Left ventricle myocardium superior (tissue), 1 donor: ENCODE measurements at regions not wholly inside any gene's neighbourhood (a gene's known extent, or its start where the extent isn't known, plus 50 kb on each side); places are given as distances from the start of the nearest gene placed in this dataset.
"Not testable (repeated sequence)": the region's sequence is repeated elsewhere in the genome, so short reads cannot be mapped to it uniquely, and the experiment has no call there.

Experiments
- ATAC-seq: fragments of 200-7000 bp; cut with Tn5 transposase; one replicate; pipeline ENCODE4 v1.9.1; 2020; ENCODE audit warnings: mild to moderate bottlenecking, moderate library complexity
- DNase-seq: peaks from one replicate; pipeline ENCODE4 v3.0.0-alpha.2; 2020
- intact Hi-C: fragments of 100-400 bp; cut with micrococcal nuclease; formaldehyde crosslinking; loops from one replicate; pipeline ENCODE4 v1.11.0; 2022
- donor health status: DM: no; HTN: yes; CAD: no; lungs with severe emphysema.

DNA sequence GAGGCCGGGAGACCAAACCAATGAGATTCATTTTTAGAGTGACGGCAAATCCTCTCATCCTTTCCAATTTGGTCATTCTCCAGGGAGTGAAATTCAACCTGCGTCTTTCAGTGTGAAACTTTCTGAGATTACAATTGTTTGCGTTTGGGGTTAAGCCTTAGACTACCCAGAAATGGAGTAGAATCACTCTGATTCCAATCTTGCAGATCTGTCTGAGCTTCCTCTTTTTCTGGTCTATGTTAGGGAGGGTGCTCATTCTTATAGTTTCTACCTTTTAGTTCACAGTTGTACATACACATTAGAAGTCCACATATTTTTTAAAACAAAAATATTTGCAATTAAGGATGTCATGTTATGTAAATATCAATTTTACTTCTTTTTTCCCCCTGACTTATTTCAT, 183.0 kb upstream of the PHACTR1 start:
- ATAC-seq (no peak), DNase-seq (no peak)
- intact Hi-C loops = no loop called here

- no peak for ATAC-seq
- intact Hi-C loops = no loop called here
- DNase-seq = no peak
These were observed 182.3 kb upstream of the PHACTR1 start for GRCh38 chr6:12534069-12534853.

DNA sequence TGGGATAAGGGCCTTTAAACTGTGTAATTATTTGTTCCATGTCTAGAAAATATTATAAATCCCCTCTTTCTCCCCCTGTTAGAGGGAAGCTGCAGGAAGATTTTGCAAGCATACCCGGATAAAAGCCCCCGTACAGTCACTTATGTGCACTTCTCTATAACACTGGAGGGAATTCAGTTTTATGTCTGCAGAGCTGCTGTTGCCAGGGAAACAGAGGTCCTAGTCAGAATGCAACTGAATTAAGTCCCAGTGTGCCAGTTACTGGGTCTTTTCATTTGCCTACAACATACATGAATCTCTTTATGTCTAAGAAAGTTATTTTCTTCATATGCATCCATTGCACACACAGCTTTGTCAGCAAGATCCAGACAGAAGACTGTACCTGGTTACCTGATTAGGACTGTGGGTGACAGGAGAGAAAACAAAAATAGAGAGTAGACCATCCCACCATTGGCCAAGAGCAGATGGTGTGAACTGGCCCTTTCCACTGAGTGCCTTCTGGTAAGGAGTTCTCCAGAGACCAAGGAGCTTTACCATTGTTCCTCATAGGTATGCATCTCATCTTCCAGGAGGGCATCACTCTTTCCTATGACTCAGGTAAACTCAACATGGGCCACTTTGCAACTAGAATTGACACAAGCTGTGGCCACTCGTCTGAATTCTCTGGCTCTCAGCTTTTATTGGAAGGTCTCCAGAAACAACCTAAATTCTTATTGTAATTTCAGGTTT, 180.8 kb upstream of the PHACTR1 start:
- intact Hi-C loops = no loop called here
- ATAC-seq (no peak), DNase-seq (no peak)

DNA sequence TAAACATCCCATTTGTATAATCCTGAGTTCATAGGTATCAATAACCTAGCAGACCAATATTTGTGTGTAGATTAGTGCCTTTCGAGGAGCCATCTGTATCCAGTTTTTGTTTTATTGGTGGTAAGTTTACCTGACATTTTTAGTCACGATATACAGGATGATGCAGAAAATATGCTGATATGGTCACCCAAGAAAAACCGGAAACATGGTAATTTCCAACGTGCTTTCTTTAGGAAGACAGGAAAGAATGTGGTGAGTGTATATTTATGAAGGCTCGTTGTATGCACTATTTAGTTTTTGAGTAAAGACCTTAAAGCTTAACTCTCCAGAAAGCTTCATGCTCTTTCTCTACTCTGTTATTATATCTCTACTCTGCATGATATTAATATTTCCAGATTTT, 180.2 kb upstream of the PHACTR1 start:
- no peak for ATAC-seq
- no peak for DNase-seq
- intact Hi-C loops = no loop called here

DNA sequence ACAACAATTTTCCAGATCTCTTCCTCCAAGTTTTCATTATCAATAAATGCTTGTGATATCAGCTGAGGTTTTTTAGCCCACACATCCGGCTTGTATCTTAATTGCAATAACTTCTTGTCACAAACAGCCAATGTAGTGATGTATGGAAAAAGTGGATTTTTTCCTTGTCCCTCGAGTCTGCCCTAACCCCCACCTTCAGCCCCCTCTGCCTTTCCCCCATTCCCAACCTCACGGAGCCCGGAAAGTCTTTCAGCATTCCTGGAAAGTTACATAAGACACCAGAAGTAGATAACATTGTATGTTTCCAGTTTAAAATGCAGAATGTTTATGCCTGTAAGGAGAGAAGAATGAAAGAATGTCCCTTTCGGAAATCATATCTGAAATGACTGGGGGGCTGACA, 179.2 kb upstream of the PHACTR1 start:
- no peak for ATAC-seq
- intact Hi-C loops = no loop called here
- no peak for DNase-seq

GRCh38 chr6:12538881-12539357, 177.6 kb upstream of the PHACTR1 start:
- DNase-seq (peak; percentile 38), ATAC-seq (peak; percentile 74)
- intact Hi-C loops = no loop called here

- intact Hi-C loops, ATAC-seq: not testable (repeated sequence)
These were observed 174.1 kb upstream of the PHACTR1 start for GRCh38 chr6:12542319-12543115.

GRCh38 chr6:12543953-12544352, 172.6 kb upstream of the PHACTR1 start:
- intact Hi-C loops = no loop called here
- no peak for ATAC-seq
- no peak for DNase-seq

More at GRCh38 chr6:12542319-12543115, 174.1 kb upstream of the PHACTR1 start:
- DNase-seq = not testable (repeated sequence)

GRCh38 chr6:12544821-12545565, 171.6 kb upstream of the PHACTR1 start:
- DNase-seq = no peak
- no peak for ATAC-seq

GRCh38 chr6:12545619-12546409, 170.8 kb upstream of the PHACTR1 start:
- peak; percentile 38 for ATAC-seq
- no peak for DNase-seq
- intact Hi-C loops = no loop called here

More at GRCh38 chr6:12544821-12545565, 171.6 kb upstream of the PHACTR1 start:
- intact Hi-C loops = no loop called here

GRCh38 chr6:12546410-12547002, 170.1 kb upstream of the PHACTR1 start:
- intact Hi-C loops = no loop called here
- ATAC-seq = peak; percentile 72

GRCh38 chr6:12548526-12548925, 168.0 kb upstream of the PHACTR1 start:
- peak; percentile 85 for ATAC-seq
- intact Hi-C loops = no loop called here
- no peak for DNase-seq

More at GRCh38 chr6:12546410-12547002, 170.1 kb upstream of the PHACTR1 start:
- no peak for DNase-seq

- DNase-seq, intact Hi-C loops, ATAC-seq: not testable (repeated sequence)
These were observed 167.1 kb upstream of the PHACTR1 start for GRCh38 chr6:12549445-12549844.

GRCh38 chr6:12554820-12555219, 161.7 kb upstream of the PHACTR1 start:
- ATAC-seq, DNase-seq, intact Hi-C loops: not testable (repeated sequence)

DNA sequence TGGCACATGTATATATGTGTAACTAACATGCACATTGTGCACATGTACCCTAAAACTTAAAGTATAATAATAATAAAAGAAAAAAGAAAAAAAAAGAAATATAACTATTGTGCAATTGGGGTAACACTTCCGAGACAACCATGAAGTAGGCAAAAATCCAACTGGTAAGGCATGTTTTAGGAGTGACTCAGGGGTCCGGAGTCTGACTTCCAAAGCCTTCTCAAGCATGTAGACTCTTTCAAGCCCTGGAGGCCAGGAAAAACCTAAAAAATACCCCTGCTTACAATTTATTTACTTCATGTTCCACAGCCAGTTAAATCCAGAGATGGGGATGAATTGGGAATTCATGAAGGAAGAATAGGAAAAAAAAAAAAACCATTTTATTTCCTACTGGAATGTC, 161.3 kb upstream of the PHACTR1 start:
- intact Hi-C loops = no loop called here
- DNase-seq (no peak), ATAC-seq (no peak)

DNA sequence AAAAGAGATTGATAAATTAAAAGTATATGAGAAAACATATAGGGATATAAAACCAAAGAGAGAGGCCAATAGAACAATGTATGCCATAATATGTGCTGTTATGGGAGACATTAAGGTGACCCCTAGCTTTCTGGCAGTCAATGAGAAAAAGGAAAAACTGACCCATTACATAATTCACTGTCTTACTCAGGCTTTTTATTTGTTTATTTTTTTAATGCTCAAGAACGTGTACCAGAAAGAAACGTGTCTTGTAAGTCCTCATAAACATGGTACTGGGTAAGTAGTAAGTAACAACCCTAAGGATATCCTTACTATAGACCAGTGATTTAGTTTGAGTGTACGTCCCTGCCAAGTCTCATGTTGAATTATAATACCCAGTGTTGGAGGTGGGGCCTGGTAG, 160.8 kb upstream of the PHACTR1 start:
- intact Hi-C loops = no loop called here
- ATAC-seq = no peak
- DNase-seq = no peak

GRCh38 chr6:12557765-12558164, 158.8 kb upstream of the PHACTR1 start:
- ATAC-seq = no peak
- intact Hi-C loops = no loop called here

GRCh38 chr6:12560315-12560714, 156.3 kb upstream of the PHACTR1 start:
- ATAC-seq = no peak
- no peak for DNase-seq
- intact Hi-C loops = no loop called here

More at GRCh38 chr6:12557765-12558164, 158.8 kb upstream of the PHACTR1 start:
- DNase-seq = no peak
